ENCODE measurements at regions not wholly inside any gene's neighbourhood (a gene's known extent, or its start where the extent isn't known, plus 50 kb on each side); places are given as distances from the start of the nearest gene placed in this dataset.

DNA sequence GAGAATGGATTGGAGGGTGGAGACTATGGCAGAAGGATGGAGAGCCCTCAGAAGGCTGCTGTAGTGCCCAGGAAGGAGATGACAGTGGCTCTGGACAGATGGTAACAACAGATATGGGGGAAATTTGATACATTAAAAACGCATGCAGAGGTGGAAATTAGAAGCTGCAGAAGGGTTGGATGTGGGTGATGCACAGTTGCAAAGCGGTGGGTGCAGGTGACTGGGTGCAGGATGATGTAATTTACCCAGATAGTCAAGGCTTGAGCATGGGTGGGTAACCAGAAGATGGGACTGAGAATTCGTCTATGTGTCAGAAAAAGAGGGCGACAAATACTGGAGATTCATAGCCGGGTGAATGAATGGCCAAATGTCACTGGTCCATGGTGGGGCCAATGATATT lies 570.3 kb downstream of the MN1 start:
- TF ChIP-seq, protein P1, sequence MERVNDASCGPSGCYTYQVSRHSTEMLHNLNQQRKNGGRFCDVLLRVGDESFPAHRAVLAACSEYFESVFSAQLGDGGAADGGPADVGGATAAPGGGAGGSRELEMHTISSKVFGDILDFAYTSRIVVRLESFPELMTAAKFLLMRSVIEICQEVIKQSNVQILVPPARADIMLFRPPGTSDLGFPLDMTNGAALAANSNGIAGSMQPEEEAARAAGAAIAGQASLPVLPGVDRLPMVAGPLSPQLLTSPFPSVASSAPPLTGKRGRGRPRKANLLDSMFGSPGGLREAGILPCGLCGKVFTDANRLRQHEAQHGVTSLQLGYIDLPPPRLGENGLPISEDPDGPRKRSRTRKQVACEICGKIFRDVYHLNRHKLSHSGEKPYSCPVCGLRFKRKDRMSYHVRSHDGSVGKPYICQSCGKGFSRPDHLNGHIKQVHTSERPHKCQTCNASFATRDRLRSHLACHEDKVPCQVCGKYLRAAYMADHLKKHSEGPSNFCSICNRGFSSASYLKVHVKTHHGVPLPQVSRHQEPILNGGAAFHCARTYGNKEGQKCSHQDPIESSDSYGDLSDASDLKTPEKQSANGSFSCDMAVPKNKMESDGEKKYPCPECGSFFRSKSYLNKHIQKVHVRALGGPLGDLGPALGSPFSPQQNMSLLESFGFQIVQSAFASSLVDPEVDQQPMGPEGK (CRISPR knock-in tag; IDR thresholded peaks at IDR 0.05; ENCODE audit: borderline replicate concordance): no peak
- TF ChIP-seq RARB (CRISPR knock-in tag; IDR thresholded peaks at IDR 0.05) (no peak), CSDC2 (CRISPR knock-in tag; IDR thresholded peaks at IDR 0.05) (no peak), TOX (CRISPR knock-in tag; IDR thresholded peaks at IDR 0.05; ENCODE audit: borderline replicate concordance) (no peak), GLIS3 (CRISPR knock-in tag; IDR thresholded peaks at IDR 0.05) (no peak), ARNTL (CRISPR knock-in tag; IDR thresholded peaks at IDR 0.05; ENCODE audit: borderline replicate concordance, low read depth) (no peak), ESRRG (CRISPR knock-in tag; IDR thresholded peaks at IDR 0.05) (no peak), ZNF8 (CRISPR knock-in tag; IDR thresholded peaks at IDR 0.05) (no peak), ZNF565 (CRISPR knock-in tag; conservative IDR thresholded peaks at IDR 0.05; ENCODE audit: low read depth) (no peak), SNAI2 (CRISPR knock-in tag; IDR thresholded peaks at IDR 0.05) (no peak), ZNF70 (CRISPR knock-in tag; IDR thresholded peaks at IDR 0.05) (no peak)
- TF ChIP-seq, protein P2, sequence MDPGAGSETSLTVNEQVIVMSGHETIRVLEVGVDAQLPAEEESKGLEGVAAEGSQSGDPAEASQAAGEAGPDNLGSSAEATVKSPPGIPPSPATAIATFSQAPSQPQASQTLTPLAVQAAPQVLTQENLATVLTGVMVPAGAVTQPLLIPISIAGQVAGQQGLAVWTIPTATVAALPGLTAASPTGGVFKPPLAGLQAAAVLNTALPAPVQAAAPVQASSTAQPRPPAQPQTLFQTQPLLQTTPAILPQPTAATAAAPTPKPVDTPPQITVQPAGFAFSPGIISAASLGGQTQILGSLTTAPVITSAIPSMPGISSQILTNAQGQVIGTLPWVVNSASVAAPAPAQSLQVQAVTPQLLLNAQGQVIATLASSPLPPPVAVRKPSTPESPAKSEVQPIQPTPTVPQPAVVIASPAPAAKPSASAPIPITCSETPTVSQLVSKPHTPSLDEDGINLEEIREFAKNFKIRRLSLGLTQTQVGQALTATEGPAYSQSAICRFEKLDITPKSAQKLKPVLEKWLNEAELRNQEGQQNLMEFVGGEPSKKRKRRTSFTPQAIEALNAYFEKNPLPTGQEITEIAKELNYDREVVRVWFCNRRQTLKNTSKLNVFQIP (CRISPR knock-in tag; IDR thresholded peaks at IDR 0.05; ENCODE audit: borderline replicate concordance, low read depth): no peak
- TF ChIP-seq, protein P3, sequence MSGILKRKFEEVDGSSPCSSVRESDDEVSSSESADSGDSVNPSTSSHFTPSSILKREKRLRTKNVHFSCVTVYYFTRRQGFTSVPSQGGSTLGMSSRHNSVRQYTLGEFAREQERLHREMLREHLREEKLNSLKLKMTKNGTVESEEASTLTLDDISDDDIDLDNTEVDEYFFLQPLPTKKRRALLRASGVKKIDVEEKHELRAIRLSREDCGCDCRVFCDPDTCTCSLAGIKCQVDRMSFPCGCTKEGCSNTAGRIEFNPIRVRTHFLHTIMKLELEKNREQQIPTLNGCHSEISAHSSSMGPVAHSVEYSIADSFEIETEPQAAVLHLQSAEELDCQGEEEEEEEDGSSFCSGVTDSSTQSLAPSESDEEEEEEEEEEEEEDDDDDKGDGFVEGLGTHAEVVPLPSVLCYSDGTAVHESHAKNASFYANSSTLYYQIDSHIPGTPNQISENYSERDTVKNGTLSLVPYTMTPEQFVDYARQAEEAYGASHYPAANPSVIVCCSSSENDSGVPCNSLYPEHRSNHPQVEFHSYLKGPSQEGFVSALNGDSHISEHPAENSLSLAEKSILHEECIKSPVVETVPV (CRISPR knock-in tag; IDR thresholded peaks at IDR 0.05): no peak
- ATAC-seq: no peak

DNA sequence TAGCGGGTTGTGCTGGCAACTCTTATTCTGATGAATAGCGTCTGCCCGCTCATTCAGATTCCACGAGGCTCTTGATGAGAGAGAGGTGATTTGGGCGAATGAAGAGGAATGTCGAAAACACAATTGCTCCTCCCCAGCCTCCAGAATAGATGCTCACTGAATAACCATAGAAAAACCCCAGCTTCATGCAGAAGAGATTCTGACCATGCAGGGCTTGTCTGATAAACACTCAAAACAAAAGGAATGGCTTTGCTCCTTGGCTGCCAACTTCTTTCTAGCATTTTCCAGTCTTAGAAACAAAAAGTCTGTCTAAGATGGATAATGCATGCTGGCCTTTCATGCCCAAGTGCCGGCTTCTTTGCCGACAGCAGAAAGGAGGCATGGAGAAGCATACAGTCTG lies 569.5 kb downstream of the MN1 start:
- TF ChIP-seq, protein P4, sequence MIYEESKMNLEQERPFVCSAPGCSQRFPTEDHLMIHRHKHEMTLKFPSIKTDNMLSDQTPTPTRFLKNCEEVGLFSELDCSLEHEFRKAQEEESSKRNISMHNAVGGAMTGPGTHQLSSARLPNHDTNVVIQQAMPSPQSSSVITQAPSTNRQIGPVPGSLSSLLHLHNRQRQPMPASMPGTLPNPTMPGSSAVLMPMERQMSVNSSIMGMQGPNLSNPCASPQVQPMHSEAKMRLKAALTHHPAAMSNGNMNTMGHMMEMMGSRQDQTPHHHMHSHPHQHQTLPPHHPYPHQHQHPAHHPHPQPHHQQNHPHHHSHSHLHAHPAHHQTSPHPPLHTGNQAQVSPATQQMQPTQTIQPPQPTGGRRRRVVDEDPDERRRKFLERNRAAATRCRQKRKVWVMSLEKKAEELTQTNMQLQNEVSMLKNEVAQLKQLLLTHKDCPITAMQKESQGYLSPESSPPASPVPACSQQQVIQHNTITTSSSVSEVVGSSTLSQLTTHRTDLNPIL (CRISPR knock-in tag; IDR thresholded peaks at IDR 0.05; ENCODE audit: low read depth): no peak
- TF ChIP-seq ISL1 (CRISPR knock-in tag; IDR thresholded peaks at IDR 0.05) (no peak), TOX (CRISPR knock-in tag; IDR thresholded peaks at IDR 0.05; ENCODE audit: borderline replicate concordance) (no peak), TCF4 (CRISPR knock-in tag; IDR thresholded peaks at IDR 0.05; ENCODE audit: borderline replicate concordance) (no peak), ZNF8 (CRISPR knock-in tag; IDR thresholded peaks at IDR 0.05) (no peak), OSR1 (CRISPR knock-in tag; IDR thresholded peaks at IDR 0.05) (no peak), PPARA (CRISPR knock-in tag; IDR thresholded peaks at IDR 0.05; ENCODE audit: borderline replicate concordance) (no peak), ZNF70 (CRISPR knock-in tag; IDR thresholded peaks at IDR 0.05) (no peak), SNAI2 (CRISPR knock-in tag; IDR thresholded peaks at IDR 0.05) (no peak)
- TF ChIP-seq, protein P3 (CRISPR knock-in tag; IDR thresholded peaks at IDR 0.05): no peak
- TF ChIP-seq, protein P2 (CRISPR knock-in tag; IDR thresholded peaks at IDR 0.05; ENCODE audit: borderline replicate concordance, low read depth): no peak
- TF ChIP-seq, protein P1 (CRISPR knock-in tag; IDR thresholded peaks at IDR 0.05; ENCODE audit: borderline replicate concordance): no peak
- ATAC-seq: no peak
